Peyer's patch (tissue), 4 donors: ENCODE measurements at regions not wholly inside any gene's neighbourhood (a gene's known extent, or its start where the extent isn't known, plus 50 kb on each side); places are given as distances from the start of the nearest gene placed in this dataset.
A peak's percentile ranks its signal among the peaks of the same experiment; 100 is the strongest.

Experiments used
- CTCF ChIP-seq, 6 experiments: fragments of 450-650 bp in 4 of 6; fragments of 200-600 bp in 2 of 6; sonication (generic) in 1 of 6; IDR thresholded peaks; one replicate each; pipeline ENCODE4 v1.5.1; 2017 to 2019; ENCODE audit warnings: antibody characterized with exemption in 6 of 6, mild to moderate bottlenecking in 3 of 6, moderate library complexity in 1 of 6
- POLR2A ChIP-seq, 2 donors: fragments of 450-650 bp; IDR thresholded peaks; one replicate each; pipeline ENCODE4 v1.5.1; 2017; ENCODE audit warnings: antibody characterized with exemption in 2 of 2, mild to moderate bottlenecking in 2 of 2, moderate library complexity in 2 of 2

GRCh38 chr13:103142151-103142550 is 75.9 kb upstream of the SLC10A2 start:
- no peak for TF ChIP-seq CTCF (IDR thresholded peaks at IDR 0.05)
- peak in 1 of 2 donors; percentile 19 for TF ChIP-seq POLR2A (IDR thresholded peaks at IDR 0.05)
